Keratinocyte (primary cell): ENCODE measurements at regions not wholly inside any gene's neighbourhood (a gene's known extent, or its start where the extent isn't known, plus 50 kb on each side); places are given as distances from the start of the nearest gene placed in this dataset.

ENCODE experiments used
- DNase-seq: peaks from one replicate; pipeline ENCODE4 v3.0.0-alpha.2; 2011; ENCODE audit warnings: low read depth, missing footprints, low spot score
- FAIRE-seq: peaks from 2 replicates; lab custom pipeline; 2011; peaks lifted over from hg19 to GRCh38; lab: Jason Lieb, UNC
- H2AFZ ChIP-seq: 2 replicates; pipeline ENCODE4 v1.6.0; 2012; ENCODE audit warnings: low read length, control low read depth, inconsistent platforms; ENCODE audit not compliant: control insufficient read depth
- H3K27ac ChIP-seq: 2 replicates; pipeline ENCODE4 v1.5.1; 2011; ENCODE audit warnings: low read length; ENCODE audit not compliant: control insufficient read depth, insufficient read depth
- H3K27me3 ChIP-seq: 3 replicates; pipeline ENCODE4 v1.6.0; 2011; ENCODE audit warnings: low read length; ENCODE audit not compliant: control insufficient read depth, insufficient read depth; ENCODE audit errors: extremely low read depth
- H3K36me3 ChIP-seq, 2 experiments: 2 replicates in 1 of 2; 3 replicates in 1 of 2; pipeline ENCODE4 v1.5.1; 2011; ENCODE audit warnings: low read length in 2 of 2, mild to moderate bottlenecking in 1 of 2; ENCODE audit not compliant: control insufficient read depth in 2 of 2, insufficient read depth in 2 of 2; ENCODE audit errors: extremely low read depth in 1 of 2
- H3K4me1 ChIP-seq: 3 replicates; pipeline ENCODE4 v1.5.1; 2011; ENCODE audit warnings: low read length; ENCODE audit not compliant: control insufficient read depth, insufficient read depth; ENCODE audit errors: extremely low read depth
- H3K4me2 ChIP-seq: 3 replicates; pipeline ENCODE4 v1.6.0; 2011; ENCODE audit warnings: low read depth, low read length; ENCODE audit not compliant: control insufficient read depth, insufficient read depth; ENCODE audit errors: extremely low read depth
- H3K4me3 ChIP-seq, 3 experiments: fragments of 200-600 bp in 1 of 3; sonication (generic) in 1 of 3; 2 replicates in 2 of 3; 3 replicates in 1 of 3; pipeline ENCODE4 v1.5.1; 2011 to 2016; ENCODE audit warnings: low read length in 3 of 3, mild to moderate bottlenecking in 3 of 3, control low read depth in 2 of 3, inconsistent platforms in 1 of 3, low read depth in 1 of 3, mixed read lengths in 1 of 3, mixed run types in 1 of 3, moderate library complexity in 1 of 3; ENCODE audit not compliant: control insufficient read depth in 2 of 3, insufficient read depth in 2 of 3; ENCODE audit errors: extremely low read depth in 1 of 3
- H3K79me2 ChIP-seq: 2 replicates; pipeline ENCODE4 v1.6.0; 2012; ENCODE audit warnings: low read length; ENCODE audit not compliant: control insufficient read depth, insufficient read depth
- H3K9ac ChIP-seq: 3 replicates; pipeline ENCODE4 v1.6.0; 2011; ENCODE audit warnings: low read length; ENCODE audit not compliant: control insufficient read depth, insufficient read depth; ENCODE audit errors: extremely low read depth
- H3K9me1 ChIP-seq: 3 replicates; pipeline ENCODE4 v1.6.0; 2011; ENCODE audit warnings: low read length; ENCODE audit not compliant: control insufficient read depth, insufficient read depth; ENCODE audit errors: extremely low read depth
- H3K9me3 ChIP-seq: 2 replicates; pipeline ENCODE4 v1.5.1; 2012; ENCODE audit warnings: low read depth, low read length; ENCODE audit not compliant: control insufficient read depth
- H4K20me1 ChIP-seq: 3 replicates; pipeline ENCODE4 v1.6.0; 2011; ENCODE audit warnings: low read length; ENCODE audit not compliant: control insufficient read depth, insufficient read depth; ENCODE audit errors: extremely low read depth
- CTCF ChIP-seq, 3 experiments: IDR thresholded peaks in 1 of 3; conservative IDR thresholded peaks in 1 of 3; optimal IDR thresholded peaks in 1 of 3; 2 replicates in 2 of 3; 3 replicates in 1 of 3; pipeline versions ENCODE3 to v1.5.1; 2011; ENCODE audit warnings: low read length in 3 of 3, mild to moderate bottlenecking in 3 of 3, moderate library complexity in 2 of 3, control low read depth in 1 of 3, inconsistent platforms in 1 of 3; ENCODE audit not compliant: insufficient read depth in 2 of 3; ENCODE audit errors: extremely low read depth in 1 of 3
- EZH2 ChIP-seq: IDR thresholded peaks from one replicate; pipeline ENCODE4 v1.6.1; 2012; ENCODE audit warnings: inconsistent platforms, mild to moderate bottlenecking, low read length, moderate library complexity
- dilution Hi-C: fragments of 300-500 bp; cut with MboI; formaldehyde crosslinking; loops from one replicate; pipeline ENCODE4 v1.7.0; 2020; ENCODE audit warnings: low sequenced_read_pairs; ENCODE audit not compliant: extremely low pct_ligation_motif_present

GRCh38 chr14:89674936-89675335 lies 257.9 kb upstream of the FOXN3 start:
- Histone ChIP-seq H3K4me1 (no peaks in the 10 kb centered on the region), H3K27me3 (no peaks in the 10 kb centered on the region), H4K20me1 (no peaks in the 10 kb centered on the region), H3K9me3 (no peaks in the 10 kb centered on the region), H3K79me2 (no peaks in the 10 kb centered on the region), H2AFZ (no peak overlapping the region), H3K36me3 (no peaks in the 10 kb centered on the region), H3K4me2 (no peak overlapping the region), H3K9me1 (no peaks in the 10 kb centered on the region), H3K27ac (no peak overlapping the region), H3K9ac (no peak overlapping the region), H3K4me3 (no peak overlapping the region)
- TF ChIP-seq CTCF (optimal IDR thresholded peaks at IDR 0.05 in 1 of 3, IDR thresholded peaks at IDR 0.05 in 1 of 3, conservative IDR thresholded peaks at IDR 0.05 in 1 of 3; ENCODE audit: extremely low read depth in 1 of 3, insufficient read depth in 2 of 3, low read length in 3 of 3) (no peak), EZH2 (no peak)
- DNase-seq (no peak), FAIRE-seq (no peak)
- dilution Hi-C loops = no loop called here

- H3K9ac ChIP-seq = no peak overlapping the region
- dilution Hi-C loops = no loop called here
- no peaks in the 10 kb centered on the region for H4K20me1 ChIP-seq
- H3K9me1 ChIP-seq = no peaks in the 10 kb centered on the region
- no peaks in the 10 kb centered on the region for H3K27me3 ChIP-seq
- H3K79me2 ChIP-seq = no peaks in the 10 kb centered on the region
- no peaks in the 10 kb centered on the region for H3K4me1 ChIP-seq
- H3K36me3 ChIP-seq = no peaks in the 10 kb centered on the region
- no peaks in the 10 kb centered on the region for H3K9me3 ChIP-seq
- no peak overlapping the region for H3K27ac ChIP-seq
- no peak overlapping the region for H3K4me2 ChIP-seq
- no peak for FAIRE-seq
- no peak for DNase-seq
- no peak overlapping the region for H2AFZ ChIP-seq
- TF ChIP-seq CTCF (optimal IDR thresholded peaks at IDR 0.05 in 1 of 3, IDR thresholded peaks at IDR 0.05 in 1 of 3, conservative IDR thresholded peaks at IDR 0.05 in 1 of 3; ENCODE audit: extremely low read depth in 1 of 3, insufficient read depth in 2 of 3, low read length in 3 of 3) = no peak
- no peak for TF ChIP-seq EZH2
- H3K4me3 ChIP-seq = no peak overlapping the region
Measured at GRCh38 chr14:89674240-89674639, 257.2 kb upstream of the FOXN3 start.
